ENCODE measurements at regions not wholly inside any gene's neighbourhood (a gene's known extent, or its start where the extent isn't known, plus 50 kb on each side); places are given as distances from the start of the nearest gene placed in this dataset.
A peak's percentile ranks its signal among the peaks of the same experiment; 100 is the strongest.

DNA sequence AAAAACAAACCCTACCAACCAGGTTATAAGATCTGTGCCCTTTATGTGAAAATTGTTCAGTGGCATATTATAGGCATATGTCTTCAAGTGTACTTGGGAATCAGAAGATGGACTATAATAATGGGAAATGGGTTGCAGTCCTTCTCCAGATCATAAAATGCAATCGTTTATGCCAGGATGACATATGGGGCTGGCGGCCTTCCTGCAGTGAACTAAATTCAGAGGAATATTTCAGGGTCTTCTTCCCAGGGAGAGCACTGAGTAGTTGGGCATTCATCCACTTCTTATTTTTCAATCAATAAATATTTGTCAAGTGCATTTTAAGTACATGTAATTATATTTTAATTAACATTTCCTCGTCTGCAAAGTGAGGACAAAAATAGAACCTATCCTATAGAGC is 176.2 kb upstream of the CNR1 start:
- no peak for DNase-seq (ENCODE audit: low read depth)

DNA sequence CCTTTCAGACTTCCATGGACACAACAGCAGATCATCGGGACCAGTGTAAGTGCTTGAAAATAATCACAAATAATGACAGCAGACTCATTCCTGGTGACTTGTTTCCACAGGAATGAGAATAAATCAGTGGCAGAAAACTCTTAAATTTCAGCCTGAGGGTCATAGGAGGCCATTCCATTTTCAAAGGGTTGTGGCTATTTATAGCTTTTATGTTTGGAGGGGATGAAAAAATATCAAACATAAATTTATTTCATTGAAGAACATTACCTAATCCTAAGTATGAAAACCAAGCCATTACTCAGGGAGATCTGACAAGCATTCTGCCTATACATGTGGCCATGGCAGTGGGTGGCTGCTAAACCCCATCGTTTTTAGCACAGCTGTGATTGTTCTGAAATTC is 173.6 kb upstream of the CNR1 start:
- no peak for DNase-seq (ENCODE audit: low read depth)

DNA sequence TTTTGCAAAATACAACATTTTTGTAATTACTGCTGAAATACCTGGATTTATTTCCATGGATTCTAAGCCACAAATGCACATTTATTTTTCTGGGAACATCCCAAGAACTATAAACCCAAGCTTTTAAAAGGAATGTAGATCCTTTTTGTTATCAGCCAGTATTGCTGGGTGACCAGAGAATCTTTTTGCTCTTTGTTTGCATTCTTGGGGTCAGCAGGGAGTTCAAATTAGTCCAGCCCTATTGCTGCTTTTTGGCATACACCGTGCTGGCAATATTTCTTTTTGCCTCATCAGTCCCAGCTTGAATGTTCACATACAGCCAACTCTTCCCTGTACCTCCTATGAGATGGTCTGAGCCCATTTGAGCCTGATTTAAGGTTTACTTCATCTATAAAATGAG is 155.2 kb upstream of the CNR1 start:
- DNase-seq (ENCODE audit: low read depth), result no peak

- no peak for DNase-seq (ENCODE audit: low read depth)
Observed at GRCh38 chr6:88311561-88311960, 145.4 kb upstream of the CNR1 start.

DNA sequence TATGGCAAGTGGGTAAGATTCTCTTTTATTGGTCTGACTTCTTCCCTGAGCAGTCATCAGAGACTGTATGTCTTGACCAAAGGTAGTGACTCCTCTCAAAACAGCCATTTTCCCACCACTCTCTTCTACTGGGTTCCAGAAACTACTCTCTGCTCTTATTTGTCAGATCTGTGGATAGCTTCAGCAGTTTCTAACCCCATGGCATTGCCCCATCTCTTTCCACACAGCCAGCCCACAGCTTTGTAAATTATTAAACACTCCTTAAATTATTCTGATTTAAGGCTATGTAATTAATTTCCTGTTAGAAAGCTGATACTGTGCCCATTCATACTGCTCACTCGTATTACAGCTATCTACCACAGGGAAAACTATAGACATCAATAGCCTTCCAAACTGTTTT is 138.4 kb upstream of the CNR1 start:
- no peak for DNase-seq (ENCODE audit: low read depth)

DNA sequence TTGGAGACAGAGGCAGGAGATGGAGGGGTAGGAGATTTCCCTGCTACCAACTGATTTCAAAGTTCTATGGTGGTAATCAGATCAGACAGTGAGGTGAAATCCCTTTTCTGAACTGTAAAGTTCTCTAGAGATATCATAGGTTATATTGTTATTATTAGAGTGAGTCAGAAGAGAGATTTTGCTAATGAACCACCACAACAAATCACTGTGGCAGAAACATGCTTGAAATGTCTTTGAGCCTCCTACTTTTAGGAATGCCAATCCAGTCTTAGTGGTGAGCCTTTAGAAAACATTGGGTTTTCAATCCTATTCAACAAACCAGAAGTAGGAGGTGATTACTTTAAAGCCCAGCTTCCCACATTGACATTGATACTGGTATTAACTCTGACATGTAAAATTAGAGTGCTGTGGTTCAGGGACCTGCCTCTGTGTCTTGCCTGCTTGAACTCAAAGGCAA is 136.7 kb upstream of the CNR1 start:
- no peak for DNase-seq (ENCODE audit: low read depth)

DNA sequence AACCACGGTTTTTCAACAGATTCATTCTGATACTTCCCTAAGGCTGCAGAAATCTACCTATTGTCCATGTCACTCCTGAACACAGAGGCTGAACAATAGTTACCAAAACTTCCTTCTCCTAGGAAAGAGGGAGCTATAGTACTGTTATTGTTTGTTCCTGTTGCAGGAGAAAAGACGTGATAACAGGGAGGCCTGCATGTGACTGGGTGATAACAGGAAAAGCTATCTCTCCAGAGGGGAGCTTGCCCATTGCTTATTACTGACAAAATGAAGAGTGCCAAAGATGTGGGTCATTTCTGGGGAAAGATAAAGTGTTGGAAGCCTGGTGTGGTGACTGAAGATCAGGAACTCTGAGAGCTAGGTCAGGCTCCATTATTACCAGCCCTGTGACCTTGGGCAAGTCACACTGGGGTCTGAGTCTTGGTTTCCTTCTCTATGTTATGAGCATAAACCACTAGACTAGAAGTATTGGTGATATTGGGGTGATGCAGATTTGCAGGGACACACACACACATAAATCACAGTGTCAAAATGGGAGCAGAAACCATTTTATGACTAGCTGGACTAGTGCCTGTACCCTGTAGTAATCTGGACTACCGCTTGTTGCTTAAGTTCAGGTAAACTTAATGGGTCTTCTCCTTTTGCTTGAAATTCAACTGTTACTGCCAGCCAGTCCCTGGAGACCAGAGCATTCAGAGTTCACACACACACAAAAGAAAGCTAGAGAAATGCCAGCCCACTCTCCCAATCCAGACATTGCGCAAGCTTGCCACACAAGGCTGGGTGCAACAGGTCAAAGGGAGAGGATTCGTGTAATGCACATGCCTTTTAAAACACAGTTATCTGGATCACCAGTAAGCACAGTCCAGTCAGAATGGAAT is 136.0 kb upstream of the CNR1 start:
- DNase-seq (ENCODE audit: low read depth), result peak; percentile 15

DNA sequence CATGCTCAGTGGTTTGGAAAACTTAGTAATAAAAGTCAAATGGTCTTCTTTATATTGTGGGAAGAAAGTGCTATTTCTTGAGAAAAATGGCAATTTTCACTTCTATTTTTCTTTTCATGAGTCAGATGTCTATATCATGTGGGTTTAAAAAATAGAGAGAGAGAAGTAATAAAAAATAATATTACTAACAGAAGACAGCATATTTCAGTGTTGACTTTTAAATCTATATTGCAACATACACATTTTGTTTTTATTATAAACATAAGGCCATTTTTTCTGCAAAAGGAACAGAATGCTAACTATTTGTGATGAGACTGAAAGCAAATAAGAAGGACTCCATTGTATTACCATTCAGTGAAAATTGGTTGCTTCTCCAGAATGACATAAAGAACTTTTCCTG is 135.1 kb upstream of the CNR1 start:
- no peak for DNase-seq (ENCODE audit: low read depth)

- no peak for DNase-seq (ENCODE audit: low read depth)
Observed at GRCh38 chr6:88298066-88298845, 132.1 kb upstream of the CNR1 start.

- no peak for DNase-seq (ENCODE audit: low read depth)
Observed at GRCh38 chr6:88296694-88297093, 130.5 kb upstream of the CNR1 start.

DNA sequence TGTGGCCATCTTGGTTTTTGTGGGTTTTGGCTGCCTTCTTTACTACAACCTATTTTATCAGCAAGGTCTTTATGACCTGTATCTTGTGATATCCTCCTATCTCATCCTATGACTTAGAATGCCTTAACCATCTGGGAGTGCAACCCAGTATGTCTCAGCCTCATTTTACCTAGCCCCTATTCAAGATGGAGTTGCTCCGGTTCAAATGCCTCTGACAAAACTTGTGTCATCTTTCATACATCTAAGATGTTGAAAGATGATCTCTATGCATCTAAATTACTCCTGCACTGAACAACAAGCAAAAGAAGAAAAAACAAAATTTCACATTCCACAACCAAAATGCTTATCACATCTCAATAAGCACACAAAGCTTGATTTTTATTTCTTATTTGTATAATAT is 129.5 kb upstream of the CNR1 start:
- no peak for DNase-seq (ENCODE audit: low read depth)

DNA sequence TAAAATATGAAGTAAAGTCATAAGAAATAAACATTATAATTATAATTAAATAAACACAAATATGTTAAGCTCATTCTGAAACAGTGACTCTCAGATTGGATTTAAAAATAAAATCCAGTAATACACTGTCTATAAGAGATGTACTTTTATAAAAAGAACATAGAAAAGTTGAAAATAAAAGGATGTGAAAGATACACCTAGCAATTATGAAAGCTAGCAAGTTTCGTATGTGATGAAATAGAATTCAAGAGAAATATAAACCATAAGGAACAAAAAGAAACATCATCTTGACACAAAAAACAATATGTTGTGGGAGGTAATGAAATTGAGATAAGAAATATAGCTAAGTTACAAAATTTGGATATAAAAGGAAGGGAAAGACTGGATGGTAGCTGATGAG is 128.6 kb upstream of the CNR1 start:
- DNase-seq (ENCODE audit: low read depth), result no peak

DNA sequence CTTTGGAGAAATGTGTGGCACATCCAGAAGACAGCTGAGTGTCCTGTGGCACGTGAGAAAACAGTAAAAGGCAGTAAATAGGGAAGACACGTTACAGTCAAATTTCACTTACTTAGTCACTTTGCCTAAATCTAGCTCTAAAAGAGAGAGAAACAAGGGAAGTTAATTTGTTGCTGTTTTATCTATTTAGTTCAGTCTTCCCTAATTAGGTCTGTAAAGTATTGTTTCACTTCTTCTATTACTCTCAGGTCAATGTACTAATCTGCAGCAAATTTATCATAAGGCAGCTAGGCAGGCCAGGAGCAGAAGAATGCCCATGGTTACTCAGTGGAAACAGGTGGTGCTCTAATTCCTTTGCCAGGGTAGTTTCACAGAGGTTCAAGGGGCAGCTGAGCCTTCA is 124.3 kb upstream of the CNR1 start:
- DNase-seq (ENCODE audit: low read depth), result no peak

DNA sequence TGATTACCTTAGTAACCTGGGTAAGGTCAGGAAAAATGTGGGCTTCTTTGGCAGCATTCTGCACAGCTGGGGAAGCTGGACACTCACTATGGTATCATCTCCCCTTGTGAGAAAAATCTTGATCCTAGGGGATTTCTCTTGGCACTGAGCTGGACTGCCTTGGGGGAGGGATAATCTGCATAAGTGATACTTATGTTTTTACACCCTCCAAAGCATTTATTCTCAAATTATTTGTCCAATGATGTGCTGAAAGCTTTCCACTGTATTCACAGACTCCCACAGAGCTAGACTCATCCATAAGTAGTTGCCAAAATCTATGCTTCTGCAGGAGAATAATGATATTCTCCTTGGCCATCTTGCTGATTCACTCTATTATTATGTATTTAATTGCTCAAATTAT is 121.5 kb upstream of the CNR1 start:
- DNase-seq (ENCODE audit: low read depth), result no peak

GRCh38 chr6:88276331-88276730 is 110.2 kb upstream of the CNR1 start:
- no peak for DNase-seq (ENCODE audit: low read depth)

DNA sequence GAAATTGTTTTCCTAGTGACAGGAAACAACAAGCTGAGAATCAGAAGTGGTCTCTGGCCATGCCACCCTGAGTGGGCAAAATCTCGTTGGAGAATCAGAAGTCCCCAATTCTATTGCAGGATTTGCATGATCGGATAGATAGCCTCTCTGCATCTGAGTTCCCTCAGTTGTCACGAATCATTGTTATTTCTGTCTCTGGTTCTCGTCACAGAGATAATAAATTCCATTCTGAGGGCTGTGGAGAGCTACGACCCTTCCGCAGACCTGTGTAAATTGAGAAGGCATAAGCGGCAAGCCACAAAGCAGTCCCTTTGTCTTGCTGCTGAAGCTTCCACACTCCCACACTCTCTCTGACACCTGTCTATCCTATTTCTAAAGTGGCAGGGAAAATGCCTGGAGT is 102.4 kb upstream of the CNR1 start:
- no peak for DNase-seq (ENCODE audit: low read depth)

- no peak for DNase-seq (ENCODE audit: low read depth)
Observed at GRCh38 chr6:88266126-88266525, 100.0 kb upstream of the CNR1 start.

DNA sequence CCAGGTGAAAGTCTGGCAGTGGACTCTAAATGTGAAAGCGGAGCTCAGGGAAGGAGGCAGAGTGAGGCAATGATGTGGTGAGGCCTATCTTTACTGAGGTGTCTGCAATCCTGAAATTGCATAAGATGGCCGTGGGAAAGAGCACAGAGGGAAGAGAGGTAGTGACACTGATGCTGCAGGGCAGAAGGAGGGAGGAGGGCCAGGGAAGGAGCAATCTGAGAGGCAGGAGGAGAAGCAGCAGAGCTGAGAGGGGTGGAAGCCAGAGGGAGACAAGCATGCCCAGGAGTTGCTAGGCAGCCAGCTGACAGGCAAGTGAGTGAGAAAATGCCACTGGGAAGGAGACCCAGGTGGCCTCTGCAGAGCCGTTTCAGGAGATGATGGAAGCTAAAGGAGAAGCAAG is 97.4 kb upstream of the CNR1 start:
- no peak for DNase-seq (ENCODE audit: low read depth)

GRCh38 chr6:88262332-88262731 is 96.2 kb upstream of the CNR1 start:
- no peak for DNase-seq (ENCODE audit: low read depth)

DNA sequence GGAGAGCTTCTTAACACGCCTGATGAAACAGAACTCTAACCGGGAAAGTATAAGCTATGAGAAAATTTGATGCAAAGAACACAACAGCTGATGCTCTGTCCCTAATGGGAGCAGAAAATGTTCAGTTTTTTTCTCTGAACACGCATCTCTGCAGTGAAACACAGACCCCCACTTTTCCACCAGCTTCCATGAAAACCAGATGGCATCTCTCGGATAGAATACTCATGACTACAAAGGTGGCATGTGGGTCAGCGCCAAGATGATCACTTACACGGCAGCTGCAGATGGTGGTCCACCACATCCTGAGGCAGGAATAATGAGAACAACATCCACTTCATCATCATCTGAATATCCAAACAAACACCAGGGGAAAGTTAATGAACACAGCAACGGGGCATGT is 85.2 kb upstream of the CNR1 start:
- no peak for DNase-seq (ENCODE audit: low read depth)

DNA sequence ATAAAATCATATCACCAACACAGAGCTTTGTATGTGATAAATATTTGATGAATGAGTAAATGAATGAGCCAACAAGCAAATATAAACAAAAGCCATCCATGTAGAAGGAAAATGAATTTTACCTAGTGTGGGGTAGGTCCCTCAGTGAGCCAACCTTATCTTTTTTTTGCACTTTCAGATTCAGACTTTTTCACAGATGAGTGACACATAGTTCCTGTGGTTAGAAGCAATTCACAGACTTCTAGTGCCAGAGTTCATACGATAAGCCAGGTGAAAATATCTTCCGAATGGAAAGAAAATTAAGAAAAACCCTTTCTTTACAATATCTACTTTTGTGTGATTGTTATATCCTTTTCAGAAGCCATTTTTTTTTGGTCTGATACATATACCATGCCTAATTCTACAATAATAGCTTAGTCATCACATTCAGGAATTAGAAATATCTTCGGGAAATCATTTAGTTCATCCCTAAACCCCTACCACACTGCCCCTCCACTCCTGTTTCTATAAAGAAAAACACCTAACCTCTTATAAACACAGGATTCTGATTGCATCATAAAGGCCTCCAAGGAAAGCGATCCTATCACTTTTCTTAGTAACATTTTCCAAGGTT is 82.7 kb upstream of the CNR1 start:
- DNase-seq (ENCODE audit: low read depth), result no peak

DNA sequence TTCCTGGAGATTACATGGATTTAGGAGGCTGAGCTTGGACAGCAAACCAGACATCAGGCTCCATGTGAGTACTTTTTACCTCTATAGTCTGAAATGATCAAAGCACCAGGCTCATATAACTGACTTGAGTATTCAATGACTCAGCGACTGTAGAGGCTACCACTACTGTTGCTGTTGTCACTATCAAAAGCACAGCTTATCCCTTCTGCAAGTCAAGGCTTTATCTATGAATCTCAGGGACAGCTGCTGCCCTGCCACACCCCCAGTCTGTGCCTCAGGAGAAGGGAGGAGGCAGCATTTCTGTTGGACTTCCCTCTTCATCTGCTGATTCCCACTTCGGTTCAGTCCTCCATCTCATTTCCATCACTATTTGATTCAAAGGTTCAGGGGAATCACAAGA is 80.5 kb upstream of the CNR1 start:
- DNase-seq (ENCODE audit: low read depth), result peak; percentile 41

DNA sequence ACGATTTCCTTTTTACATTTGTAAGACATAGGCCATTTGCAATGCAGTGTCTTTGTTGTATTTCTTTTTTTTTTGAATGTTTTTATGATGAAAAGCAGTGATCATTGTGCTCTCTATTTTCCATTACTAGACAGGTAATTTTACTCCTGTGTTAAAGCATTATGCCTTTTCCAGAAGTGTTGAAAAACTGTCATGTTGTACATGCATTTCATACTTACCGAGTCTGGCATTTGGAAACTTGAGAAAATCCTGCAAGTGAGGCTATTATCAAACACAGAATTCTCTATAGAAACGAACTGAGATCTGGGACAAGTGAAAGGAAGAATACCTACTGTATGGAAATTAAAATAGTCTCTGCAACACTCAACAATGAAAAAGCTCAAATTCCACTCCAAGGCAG is 78.6 kb upstream of the CNR1 start:
- DNase-seq (ENCODE audit: low read depth), result no peak
